NCI-H526 (cell line): ENCODE measurements at regions not wholly inside any gene's neighbourhood (a gene's known extent, or its start where the extent isn't known, plus 50 kb on each side); places are given as distances from the start of the nearest gene placed in this dataset.

Experiments used
- DNase-seq, 2 experiments: peaks; one replicate each; lab custom pipeline; 2025; lab: John Stamatoyannopoulos, UW

GRCh38 chr14:55734731-55735130 lies 154.7 kb downstream of the KTN1 start:
- no peak for DNase-seq

DNA sequence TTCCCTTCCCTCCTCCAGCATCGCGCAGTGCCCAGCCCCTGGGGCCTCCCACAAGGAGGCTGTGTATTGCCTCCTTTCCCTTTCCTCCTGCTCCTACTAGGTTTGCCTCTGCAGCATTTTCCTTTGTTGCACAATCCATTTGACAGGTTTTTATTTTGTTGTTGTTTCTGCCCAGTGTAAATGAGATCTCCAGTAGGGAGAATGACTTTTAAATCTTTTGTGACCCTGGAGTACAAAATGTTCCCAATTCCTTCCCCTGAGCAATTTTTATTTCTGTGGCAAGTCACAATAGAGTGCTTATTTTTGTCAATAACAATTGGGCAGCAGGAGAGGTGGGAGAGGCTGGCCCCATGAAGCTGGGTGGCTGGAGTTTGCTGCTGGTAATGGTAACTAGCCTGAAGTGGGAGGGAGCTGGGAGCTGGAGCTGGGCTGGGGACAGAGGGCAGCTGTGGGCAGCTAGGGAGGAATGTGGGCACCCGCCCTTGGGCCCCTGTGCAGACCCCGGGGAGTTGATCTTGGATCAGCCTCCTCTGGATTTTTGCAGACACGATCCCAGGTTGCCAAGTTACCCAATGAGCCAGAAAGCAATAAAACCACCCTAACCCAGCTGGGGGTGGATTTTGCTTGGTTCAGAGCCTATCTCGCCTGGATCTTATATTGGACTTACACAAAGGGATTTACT lies 160.1 kb downstream of the KTN1 start:
- peak in 1 of 2 experiments; percentile 34 for DNase-seq

GRCh38 chr14:55740649-55740989 lies 160.6 kb downstream of the KTN1 start:
- no peak for DNase-seq

DNA sequence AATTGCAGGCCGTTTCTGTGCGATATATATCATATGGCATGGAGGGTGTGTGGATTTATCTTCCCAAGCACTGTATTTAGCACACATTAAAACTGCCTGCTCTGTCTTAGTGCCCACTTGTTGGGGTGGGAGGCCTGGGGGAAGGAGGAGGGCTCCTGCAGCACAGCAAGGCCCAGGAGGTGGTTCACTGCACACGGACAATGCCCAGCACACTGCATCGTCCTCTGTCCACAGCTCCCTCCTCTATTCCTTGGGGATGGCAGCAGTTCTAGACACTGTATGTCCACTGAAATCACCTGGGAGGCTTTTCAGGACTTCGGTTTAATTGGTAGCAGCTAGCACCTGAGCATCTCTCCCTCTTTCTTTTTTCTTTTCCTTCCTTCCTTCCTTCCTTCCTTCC lies 161.2 kb downstream of the KTN1 start:
- DNase-seq, result peak in 1 of 2 experiments; percentile 25

DNA sequence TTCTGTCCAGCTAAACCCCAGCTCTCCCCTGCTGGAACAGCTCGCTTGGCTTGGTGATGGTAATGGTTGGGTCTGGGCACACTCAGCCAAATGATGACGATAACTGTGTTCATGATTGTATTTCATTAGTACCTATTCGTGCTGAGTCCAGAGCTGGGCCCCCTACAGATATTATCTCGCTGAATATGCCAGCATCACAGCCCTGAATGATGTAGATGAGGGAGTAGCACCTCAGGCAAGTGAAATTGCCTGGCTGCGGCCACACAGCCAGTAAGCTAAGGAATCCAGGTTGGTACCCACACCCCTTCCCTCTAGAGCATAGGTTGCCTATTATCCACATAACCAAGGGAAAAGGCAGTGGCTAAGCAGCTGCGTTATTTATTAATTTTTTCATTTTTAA lies 163.5 kb downstream of the KTN1 start:
- no peak for DNase-seq

GRCh38 chr14:55744321-55744720 lies 164.3 kb downstream of the KTN1 start:
- DNase-seq, result no peak

DNA sequence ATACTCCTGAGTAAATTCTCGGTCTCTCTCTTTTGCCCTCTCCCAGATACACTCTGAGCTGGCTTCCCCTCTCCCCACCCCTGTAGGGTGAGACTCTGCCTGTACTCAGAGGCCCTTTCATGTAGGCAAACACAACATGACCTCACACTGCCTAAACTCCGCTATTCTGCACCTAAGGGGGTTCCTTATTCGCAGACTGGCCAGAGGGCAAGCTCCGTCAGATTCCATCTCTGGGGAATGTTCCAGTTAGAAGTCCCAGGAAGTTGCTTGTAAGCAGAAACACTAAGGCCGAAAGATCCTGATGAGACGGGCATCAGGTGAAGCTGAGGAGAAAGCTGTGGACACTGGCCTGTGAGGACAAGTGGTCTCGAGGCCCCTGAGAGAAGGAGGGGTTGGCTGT lies 165.9 kb downstream of the KTN1 start:
- no peak for DNase-seq

DNA sequence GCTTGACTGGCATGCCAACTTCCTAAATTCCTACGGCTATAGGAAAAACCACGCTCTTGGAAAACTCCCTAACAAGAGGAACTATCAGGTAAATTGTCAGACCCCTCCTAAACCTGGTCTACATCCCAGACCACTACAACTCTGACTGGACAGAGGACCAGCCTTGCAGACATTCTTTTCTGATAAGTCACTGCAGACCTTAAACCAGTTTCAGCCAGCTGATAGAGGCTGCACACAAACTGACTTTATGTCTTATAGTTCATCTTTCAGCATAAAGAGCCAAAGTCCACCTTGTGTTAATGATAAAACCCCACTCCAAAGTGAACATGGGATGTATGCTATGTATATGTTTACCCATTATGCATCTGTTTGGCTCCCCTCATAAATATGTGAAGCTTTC lies 166.6 kb downstream of the KTN1 start:
- DNase-seq, result peak in 1 of 2 experiments; percentile 75

GRCh38 chr14:55747186-55747585 lies 167.2 kb downstream of the KTN1 start:
- peak; percentile 77 to 83 for DNase-seq

GRCh38 chr14:55749201-55749812 lies 169.3 kb downstream of the KTN1 start:
- peak; percentile 75 to 90 for DNase-seq

DNA sequence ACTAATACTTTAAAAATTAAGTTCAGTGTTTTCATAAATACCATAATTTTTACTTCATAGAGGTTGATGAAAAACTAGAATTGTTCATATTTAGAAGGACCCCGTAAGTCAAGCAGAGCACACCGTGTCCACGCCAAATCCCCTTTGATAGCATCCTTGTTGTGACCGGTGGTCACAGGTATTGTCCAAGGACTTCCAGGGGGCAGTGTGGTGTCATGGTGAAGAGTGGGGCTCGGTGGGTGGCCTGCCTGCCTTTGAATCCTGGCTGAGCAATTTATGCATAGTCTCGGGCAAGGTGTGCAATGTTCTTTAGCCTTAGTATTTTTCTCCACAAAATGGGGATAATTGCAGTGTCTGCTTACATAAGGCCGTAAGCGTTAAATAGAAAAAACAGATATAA lies 169.9 kb downstream of the KTN1 start:
- DNase-seq, result no peak

DNA sequence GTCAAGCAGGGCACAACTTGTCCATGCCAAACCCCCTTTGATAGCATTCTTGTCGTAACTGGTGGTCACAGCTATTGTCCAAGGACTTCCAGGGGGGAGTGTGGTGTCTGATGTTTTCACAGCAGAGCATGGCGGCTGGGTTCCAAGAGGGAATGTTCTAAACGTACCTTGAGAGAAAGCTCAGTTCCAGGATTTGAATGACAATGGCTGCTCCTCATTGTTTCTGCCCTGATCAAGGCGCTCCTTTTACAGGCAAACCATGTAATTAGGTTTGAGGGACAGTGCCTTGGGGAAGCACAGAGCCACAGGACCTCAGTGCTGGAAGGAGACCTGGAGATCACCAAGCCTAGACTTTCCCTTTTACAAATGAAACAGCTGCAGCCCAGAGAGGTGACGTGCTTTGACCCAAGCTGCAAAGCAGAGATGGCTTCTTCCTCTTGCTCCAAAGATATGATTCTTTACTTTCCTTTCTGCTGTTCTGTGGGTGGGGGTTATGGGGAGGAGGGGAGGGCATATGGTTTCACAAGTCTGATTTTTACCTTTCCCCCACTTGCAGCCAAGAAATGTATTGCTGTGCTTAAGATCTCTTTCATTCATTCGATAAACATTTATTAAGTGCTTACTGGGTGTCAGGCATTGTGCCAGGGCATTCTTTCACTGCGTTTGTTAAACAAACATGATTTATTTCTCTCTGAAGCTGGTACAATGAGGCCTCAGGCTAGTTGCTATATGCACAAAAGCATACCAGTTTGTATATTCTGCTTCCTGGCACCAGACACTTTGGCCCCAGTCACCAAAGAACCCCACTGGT lies 172.8 kb downstream of the KTN1 start:
- no peak for DNase-seq

- no peak for DNase-seq
Measured at GRCh38 chr14:55754471-55754870, 174.5 kb downstream of the KTN1 start.

- DNase-seq, result no peak
Measured at GRCh38 chr14:55754871-55755270, 174.9 kb downstream of the KTN1 start.

DNA sequence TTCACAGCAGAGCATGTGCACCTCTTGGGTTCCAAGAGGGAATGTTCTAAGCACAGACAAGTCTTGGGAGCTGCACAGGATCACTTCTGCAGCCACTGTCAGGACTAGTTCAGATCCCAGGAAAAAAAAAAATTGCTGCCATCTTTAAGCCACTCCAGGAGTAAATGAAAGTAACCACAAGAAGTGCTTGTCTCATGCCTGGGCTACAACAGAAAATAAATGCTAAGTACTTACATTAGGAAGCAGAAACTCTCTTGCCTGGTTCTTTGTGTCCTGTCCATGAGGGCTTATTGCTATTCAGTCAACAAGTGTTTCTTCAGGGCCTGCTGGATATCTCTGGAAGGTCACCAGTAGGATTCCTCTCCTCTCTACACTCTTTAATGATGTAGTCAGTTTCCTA lies 176.1 kb downstream of the KTN1 start:
- no peak for DNase-seq

- DNase-seq, result no peak
Measured at GRCh38 chr14:55756557-55756956, 176.6 kb downstream of the KTN1 start.

GRCh38 chr14:55758796-55759195 lies 178.8 kb downstream of the KTN1 start:
- peak in 1 of 2 experiments; percentile 37 for DNase-seq

DNA sequence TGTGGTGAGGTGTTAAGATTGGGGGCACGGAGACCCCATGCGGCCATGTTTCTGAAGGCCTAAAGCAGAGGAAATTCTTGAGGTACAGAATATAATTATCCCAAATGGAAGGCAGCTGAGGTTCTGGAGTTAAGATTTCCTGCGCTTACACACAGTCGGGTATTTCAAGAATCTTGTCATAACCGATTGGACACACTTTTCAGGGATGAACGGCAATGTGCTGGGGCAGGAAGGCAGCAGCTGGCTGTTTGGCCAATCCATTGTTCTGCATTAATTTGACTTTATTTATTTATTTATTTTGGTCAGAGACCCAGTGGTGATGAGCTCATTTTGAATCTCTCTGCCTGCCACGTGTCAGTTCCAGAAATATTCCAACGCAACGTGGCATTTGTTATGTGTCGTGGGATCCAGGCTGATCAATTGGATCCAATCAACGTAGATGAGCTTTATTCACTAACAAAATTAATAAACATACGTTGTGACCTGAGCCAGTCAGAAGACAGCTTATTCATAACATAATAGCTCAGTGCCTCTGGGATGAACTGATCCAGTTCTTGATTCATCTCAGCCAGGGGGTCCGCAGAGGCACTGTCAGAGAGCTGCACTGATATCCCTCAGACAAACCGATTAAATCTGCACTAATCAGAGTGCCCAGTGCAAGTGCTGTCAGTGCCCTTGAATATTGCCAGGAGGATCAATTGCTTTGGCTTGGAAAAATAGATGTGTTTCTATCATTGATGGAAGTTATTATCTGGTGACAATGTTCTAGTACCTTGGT lies 181.0 kb downstream of the KTN1 start:
- no peak for DNase-seq

GRCh38 chr14:55761651-55762050 lies 181.6 kb downstream of the KTN1 start:
- DNase-seq, result no peak

GRCh38 chr14:55762595-55763232 lies 182.7 kb downstream of the KTN1 start:
- DNase-seq, result peak in 1 of 2 experiments; percentile 61

- DNase-seq, result no peak
Measured at GRCh38 chr14:55764784-55765183, 184.8 kb downstream of the KTN1 start.

DNA sequence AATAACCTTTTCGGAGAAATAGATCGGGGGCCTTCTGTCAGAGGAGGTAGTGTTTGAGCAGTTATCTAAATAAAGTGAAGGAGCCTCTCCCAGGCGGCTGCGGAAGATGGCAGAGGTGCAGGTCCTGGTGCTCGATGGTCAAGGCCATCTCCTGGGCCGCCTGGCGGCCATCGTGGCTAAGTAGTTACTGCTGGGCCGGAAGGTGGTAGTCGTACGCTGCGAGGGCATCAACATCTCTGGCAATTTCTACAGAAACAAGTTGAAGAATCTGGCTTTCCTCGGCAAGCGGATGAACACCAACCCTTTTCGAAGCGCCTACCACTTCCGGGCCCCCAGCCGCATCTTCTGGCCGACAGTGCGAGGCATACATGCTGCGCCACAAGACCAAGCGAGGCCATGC lies 186.1 kb downstream of the KTN1 start:
- no peak for DNase-seq
